ENCODE measurements at regions not wholly inside any gene's neighbourhood (a gene's known extent, or its start where the extent isn't known, plus 50 kb on each side); places are given as distances from the start of the nearest gene placed in this dataset.
A peak's percentile ranks its signal among the peaks of the same experiment; 100 is the strongest.
"Not testable (repeated sequence)": the region's sequence is repeated elsewhere in the genome, so short reads cannot be mapped to it uniquely, and the experiment has no call there.

GRCh38 chr9:66261576-66261975 lies 524.6 kb downstream of the FOXD4L4 start:
- H3K4me2 ChIP-seq (ENCODE audit: low read length); H4K20me1 ChIP-seq (ENCODE audit: insufficient read depth, low read length); H3K79me2 ChIP-seq (ENCODE audit: insufficient read depth, low read depth, low read length); H3K27ac ChIP-seq (ENCODE audit: low read depth, low read length, poor library complexity, severe bottlenecking); H3K9me2 ChIP-seq (ENCODE audit: insufficient read depth, low read length); BruUV-seq (replicated peaks); CTCF ChIA-PET (ENCODE audit: unreplicated experiment); H3K36me3 ChIP-seq (ENCODE audit: insufficient read depth, low read length); H3K4me1 ChIP-seq (ENCODE audit: insufficient read depth, low read length, poor library complexity, severe bottlenecking); POLR2A ChIA-PET; H2AFZ ChIP-seq (ENCODE audit: low read length); H3K4me3 ChIP-seq (ENCODE audit: low read depth, low read length, poor library complexity, severe bottlenecking); H3K9me3 ChIP-seq (ENCODE audit: low read length); DNase-seq (ENCODE audit: low spot score); intact Hi-C loops (cut with micrococcal nuclease; ENCODE audit: unreplicated experiment): not testable (repeated sequence)

GRCh38 chr9:66263621-66264020 lies 526.7 kb downstream of the FOXD4L4 start:
- POLR2A ChIA-PET; CTCF ChIA-PET (ENCODE audit: unreplicated experiment); H3K9me3 ChIP-seq (ENCODE audit: low read length); H3K36me3 ChIP-seq (ENCODE audit: insufficient read depth, low read length); H3K4me1 ChIP-seq (ENCODE audit: insufficient read depth, low read length, poor library complexity, severe bottlenecking); H3K4me2 ChIP-seq (ENCODE audit: low read length); H3K4me3 ChIP-seq (ENCODE audit: low read depth, low read length, poor library complexity, severe bottlenecking); DNase-seq (ENCODE audit: low spot score); H3K27ac ChIP-seq (ENCODE audit: low read depth, low read length, poor library complexity, severe bottlenecking); H3K79me2 ChIP-seq (ENCODE audit: insufficient read depth, low read depth, low read length); BruUV-seq (replicated peaks); intact Hi-C loops (cut with micrococcal nuclease; ENCODE audit: unreplicated experiment); H2AFZ ChIP-seq (ENCODE audit: low read length); H4K20me1 ChIP-seq (ENCODE audit: insufficient read depth, low read length); H3K9me2 ChIP-seq (ENCODE audit: insufficient read depth, low read length): not testable (repeated sequence)

GRCh38 chr9:66264786-66265185 lies 527.8 kb downstream of the FOXD4L4 start:
- H3K79me2 ChIP-seq (ENCODE audit: insufficient read depth, low read depth, low read length); H3K9me2 ChIP-seq (ENCODE audit: insufficient read depth, low read length); H3K36me3 ChIP-seq (ENCODE audit: insufficient read depth, low read length); H3K4me3 ChIP-seq (ENCODE audit: low read depth, low read length, poor library complexity, severe bottlenecking); H2AFZ ChIP-seq (ENCODE audit: low read length); H3K27ac ChIP-seq (ENCODE audit: low read depth, low read length, poor library complexity, severe bottlenecking); H3K9me3 ChIP-seq (ENCODE audit: low read length); H3K4me2 ChIP-seq (ENCODE audit: low read length); BruUV-seq (replicated peaks); DNase-seq (ENCODE audit: low spot score); H4K20me1 ChIP-seq (ENCODE audit: insufficient read depth, low read length); POLR2A ChIA-PET; CTCF ChIA-PET (ENCODE audit: unreplicated experiment); H3K4me1 ChIP-seq (ENCODE audit: insufficient read depth, low read length, poor library complexity, severe bottlenecking); intact Hi-C loops (cut with micrococcal nuclease; ENCODE audit: unreplicated experiment): not testable (repeated sequence)

GRCh38 chr9:66266202-66266601 lies 529.3 kb downstream of the FOXD4L4 start:
- H2AFZ ChIP-seq (ENCODE audit: low read length); CTCF ChIA-PET (ENCODE audit: unreplicated experiment); intact Hi-C loops (cut with micrococcal nuclease; ENCODE audit: unreplicated experiment); H3K36me3 ChIP-seq (ENCODE audit: insufficient read depth, low read length); H3K4me2 ChIP-seq (ENCODE audit: low read length); BruUV-seq (replicated peaks); H3K4me3 ChIP-seq (ENCODE audit: low read depth, low read length, poor library complexity, severe bottlenecking); H4K20me1 ChIP-seq (ENCODE audit: insufficient read depth, low read length); H3K79me2 ChIP-seq (ENCODE audit: insufficient read depth, low read depth, low read length); H3K9me2 ChIP-seq (ENCODE audit: insufficient read depth, low read length); POLR2A ChIA-PET; H3K9me3 ChIP-seq (ENCODE audit: low read length); H3K4me1 ChIP-seq (ENCODE audit: insufficient read depth, low read length, poor library complexity, severe bottlenecking): not testable (repeated sequence)
- peak overlapping the region; percentile 19 for H3K27ac ChIP-seq (ENCODE audit: low read depth, low read length, poor library complexity, severe bottlenecking)
- peak; percentile 34 for DNase-seq (ENCODE audit: low spot score)

GRCh38 chr9:66266856-66267430 lies 530.0 kb downstream of the FOXD4L4 start:
- H3K79me2 ChIP-seq (ENCODE audit: insufficient read depth, low read depth, low read length); H3K9me2 ChIP-seq (ENCODE audit: insufficient read depth, low read length); H3K27ac ChIP-seq (ENCODE audit: low read depth, low read length, poor library complexity, severe bottlenecking); H3K36me3 ChIP-seq (ENCODE audit: insufficient read depth, low read length); CTCF ChIA-PET (ENCODE audit: unreplicated experiment); intact Hi-C loops (cut with micrococcal nuclease; ENCODE audit: unreplicated experiment); POLR2A ChIA-PET; DNase-seq (ENCODE audit: low spot score); H3K4me3 ChIP-seq (ENCODE audit: low read depth, low read length, poor library complexity, severe bottlenecking); H2AFZ ChIP-seq (ENCODE audit: low read length); H3K4me2 ChIP-seq (ENCODE audit: low read length); H3K4me1 ChIP-seq (ENCODE audit: insufficient read depth, low read length, poor library complexity, severe bottlenecking); H3K9me3 ChIP-seq (ENCODE audit: low read length); BruUV-seq (replicated peaks); H4K20me1 ChIP-seq (ENCODE audit: insufficient read depth, low read length): not testable (repeated sequence)

- H3K4me1 ChIP-seq (ENCODE audit: insufficient read depth, low read length, poor library complexity, severe bottlenecking); H3K79me2 ChIP-seq (ENCODE audit: insufficient read depth, low read depth, low read length); H3K9me2 ChIP-seq (ENCODE audit: insufficient read depth, low read length); H3K36me3 ChIP-seq (ENCODE audit: insufficient read depth, low read length); H2AFZ ChIP-seq (ENCODE audit: low read length); H4K20me1 ChIP-seq (ENCODE audit: insufficient read depth, low read length); CTCF ChIA-PET (ENCODE audit: unreplicated experiment); intact Hi-C loops (cut with micrococcal nuclease; ENCODE audit: unreplicated experiment); H3K4me2 ChIP-seq (ENCODE audit: low read length); POLR2A ChIA-PET; H3K9me3 ChIP-seq (ENCODE audit: low read length): not testable (repeated sequence)
- peak; percentile 28 for DNase-seq (ENCODE audit: low spot score)
- Histone ChIP-seq H3K27ac (ENCODE audit: low read depth, low read length, poor library complexity, severe bottlenecking) (peak overlapping the region; percentile 72), H3K4me3 (ENCODE audit: low read depth, low read length, poor library complexity, severe bottlenecking) (peak overlapping the region; percentile 55)
- BruUV-seq (replicated peaks), result TSS peak; percentile 55
Measured at GRCh38 chr9:66267684-66268083, 530.7 kb downstream of the FOXD4L4 start.

- H3K9me2 ChIP-seq (ENCODE audit: insufficient read depth, low read length); H4K20me1 ChIP-seq (ENCODE audit: insufficient read depth, low read length); POLR2A ChIA-PET; intact Hi-C loops (cut with micrococcal nuclease; ENCODE audit: unreplicated experiment); H3K4me3 ChIP-seq (ENCODE audit: low read depth, low read length, poor library complexity, severe bottlenecking); H3K79me2 ChIP-seq (ENCODE audit: insufficient read depth, low read depth, low read length); H3K4me2 ChIP-seq (ENCODE audit: low read length); H3K4me1 ChIP-seq (ENCODE audit: insufficient read depth, low read length, poor library complexity, severe bottlenecking); H3K36me3 ChIP-seq (ENCODE audit: insufficient read depth, low read length); H3K9me3 ChIP-seq (ENCODE audit: low read length); BruUV-seq (replicated peaks); H3K27ac ChIP-seq (ENCODE audit: low read depth, low read length, poor library complexity, severe bottlenecking); DNase-seq (ENCODE audit: low spot score); H2AFZ ChIP-seq (ENCODE audit: low read length); CTCF ChIA-PET (ENCODE audit: unreplicated experiment): not testable (repeated sequence)
Measured at GRCh38 chr9:66269024-66269423, 532.1 kb downstream of the FOXD4L4 start.

All from OCI-LY7 (cell line).